GM18499 (cell line): ENCODE measurements at regions not wholly inside any gene's neighbourhood (a gene's known extent, or its start where the extent isn't known, plus 50 kb on each side); places are given as distances from the start of the nearest gene placed in this dataset.

Experiments
- ATAC-seq: cut with Tn5 transposase; IDR thresholded peaks from one replicate; pipeline ENCODE4 v1.9.1; 2021; ENCODE audit warnings: moderate number of reproducible peaks; ENCODE audit not compliant: insufficient read depth, unreplicated experiment

- ATAC-seq, result no peak
Measured at GRCh38 chr10:58932126-58932525, 244.3 kb upstream of the PHYHIPL start.

- no peak for ATAC-seq
Measured at GRCh38 chr10:58932577-58933314, 243.7 kb upstream of the PHYHIPL start.

DNA sequence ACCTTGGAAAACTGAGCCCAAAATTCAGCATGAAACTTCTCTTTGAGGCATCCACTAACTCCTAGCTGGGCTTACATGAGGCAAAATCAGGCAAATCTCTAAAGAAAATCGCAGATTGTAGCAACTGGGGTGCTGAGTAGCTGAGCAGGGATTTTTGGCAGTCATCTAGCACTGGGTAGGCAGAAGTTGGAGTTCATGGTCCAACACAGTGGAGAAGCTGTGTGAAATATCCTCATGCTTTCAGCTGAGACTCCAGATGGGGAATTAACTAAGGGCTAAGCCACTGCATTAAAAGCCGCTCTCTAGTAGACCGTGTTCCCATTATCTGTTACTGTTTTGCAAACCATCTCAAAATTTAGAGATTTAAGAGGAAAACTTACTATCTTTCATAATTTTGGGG, 240.1 kb upstream of the PHYHIPL start:
- ATAC-seq, result no peak

- ATAC-seq, result no peak
Measured at GRCh38 chr10:58937423-58937822, 239.0 kb upstream of the PHYHIPL start.

DNA sequence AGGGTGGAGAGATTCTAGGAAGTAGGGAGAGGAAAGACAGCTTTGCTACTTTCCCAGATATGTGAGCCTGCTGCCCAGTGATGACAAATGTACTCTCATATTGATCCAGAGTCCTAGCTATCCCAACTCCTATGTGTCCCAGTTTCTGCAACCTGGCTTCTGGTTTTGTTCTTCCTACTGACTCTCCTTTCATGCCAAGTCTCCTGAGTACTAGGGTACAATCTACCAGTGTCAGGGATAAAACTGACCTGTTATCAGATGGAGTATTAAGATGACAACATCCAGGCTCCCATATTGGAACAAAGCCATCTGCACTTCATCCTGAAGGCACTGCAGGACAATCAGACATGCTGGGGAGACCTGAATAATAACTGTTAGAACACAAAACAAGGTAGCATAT, 233.7 kb upstream of the PHYHIPL start:
- no peak for ATAC-seq

- ATAC-seq, result no peak
Measured at GRCh38 chr10:58943256-58943890, 233.1 kb upstream of the PHYHIPL start.

DNA sequence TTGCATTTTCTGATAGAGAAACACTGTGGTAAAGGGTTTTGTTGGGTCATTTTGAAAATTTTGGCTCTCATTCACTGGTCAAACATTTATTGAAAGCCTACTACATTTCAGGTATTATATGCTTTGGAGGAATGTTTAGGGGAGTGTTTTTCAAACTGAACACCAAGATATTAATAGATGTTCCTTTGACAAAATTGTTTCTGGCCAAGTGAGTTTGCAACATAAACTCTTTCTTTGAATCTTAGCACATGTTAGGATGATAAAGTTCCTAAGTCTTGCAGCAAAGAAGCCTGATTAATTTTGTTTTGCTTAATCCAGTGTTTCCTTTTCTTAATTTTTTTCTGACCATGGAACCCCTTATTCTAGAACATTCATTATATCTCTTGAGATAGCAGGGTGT, 232.5 kb upstream of the PHYHIPL start:
- ATAC-seq, result no peak

- ATAC-seq, result no peak
Measured at GRCh38 chr10:58948303-58948702, 228.1 kb upstream of the PHYHIPL start.

DNA sequence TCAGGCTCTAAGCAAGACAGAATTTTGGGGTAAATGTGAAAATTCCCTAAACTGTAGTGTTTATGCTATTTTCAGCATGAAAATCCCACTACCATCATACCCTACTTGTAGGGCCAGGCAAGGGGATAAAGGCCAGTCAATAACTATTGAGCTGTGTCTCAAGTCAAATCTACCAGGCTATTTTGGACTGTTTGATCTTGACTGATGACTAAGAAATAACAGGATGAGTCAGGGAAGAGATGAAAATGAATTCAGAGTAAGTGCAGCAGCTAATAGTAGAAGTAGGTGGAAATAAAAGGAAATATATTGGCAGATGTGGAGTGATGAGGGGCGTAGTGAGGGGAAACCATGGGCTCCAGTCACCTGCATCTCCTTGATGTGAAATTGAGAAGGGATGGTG, 225.8 kb upstream of the PHYHIPL start:
- ATAC-seq, result no peak

DNA sequence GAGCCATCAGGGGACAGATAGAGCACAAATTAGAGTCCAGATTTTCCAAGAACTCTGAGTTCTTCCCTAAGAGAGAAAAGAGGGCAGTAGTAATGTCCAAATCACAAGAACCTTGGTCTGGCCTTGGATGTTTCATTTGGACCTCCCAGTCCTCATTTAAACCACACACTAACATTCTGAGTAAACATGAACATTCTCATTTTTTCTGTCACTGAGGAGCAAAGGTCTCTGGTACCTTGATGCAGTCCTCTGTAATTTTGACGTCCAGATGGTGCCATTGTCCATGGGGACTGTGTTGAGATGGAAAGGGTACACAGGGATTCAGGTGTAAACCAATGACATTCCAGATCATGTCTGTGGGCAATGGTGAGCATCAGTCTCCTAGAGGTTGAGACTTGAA, 225.4 kb upstream of the PHYHIPL start:
- no peak for ATAC-seq

DNA sequence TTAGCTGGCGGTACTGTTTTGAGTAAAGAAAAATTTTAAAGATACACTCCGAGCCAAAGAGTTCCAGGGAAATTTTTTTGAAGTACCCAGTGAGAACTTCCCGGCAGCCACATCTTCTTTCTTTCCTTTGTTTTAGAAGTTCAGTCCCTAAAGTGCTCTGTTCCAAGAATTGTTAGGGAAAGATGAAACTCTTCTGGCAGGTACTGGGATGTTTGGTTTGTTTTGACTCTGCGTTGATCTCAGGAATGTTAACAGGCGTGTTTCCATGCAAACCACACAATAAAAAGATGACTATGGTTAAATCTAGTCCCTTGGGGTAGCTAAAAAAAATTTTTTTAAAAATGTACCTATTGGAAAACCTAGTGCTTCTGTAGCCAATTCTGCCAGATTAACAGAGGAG, 224.7 kb upstream of the PHYHIPL start:
- ATAC-seq, result no peak

- ATAC-seq, result no peak
Measured at GRCh38 chr10:58952162-58952601, 224.3 kb upstream of the PHYHIPL start.

DNA sequence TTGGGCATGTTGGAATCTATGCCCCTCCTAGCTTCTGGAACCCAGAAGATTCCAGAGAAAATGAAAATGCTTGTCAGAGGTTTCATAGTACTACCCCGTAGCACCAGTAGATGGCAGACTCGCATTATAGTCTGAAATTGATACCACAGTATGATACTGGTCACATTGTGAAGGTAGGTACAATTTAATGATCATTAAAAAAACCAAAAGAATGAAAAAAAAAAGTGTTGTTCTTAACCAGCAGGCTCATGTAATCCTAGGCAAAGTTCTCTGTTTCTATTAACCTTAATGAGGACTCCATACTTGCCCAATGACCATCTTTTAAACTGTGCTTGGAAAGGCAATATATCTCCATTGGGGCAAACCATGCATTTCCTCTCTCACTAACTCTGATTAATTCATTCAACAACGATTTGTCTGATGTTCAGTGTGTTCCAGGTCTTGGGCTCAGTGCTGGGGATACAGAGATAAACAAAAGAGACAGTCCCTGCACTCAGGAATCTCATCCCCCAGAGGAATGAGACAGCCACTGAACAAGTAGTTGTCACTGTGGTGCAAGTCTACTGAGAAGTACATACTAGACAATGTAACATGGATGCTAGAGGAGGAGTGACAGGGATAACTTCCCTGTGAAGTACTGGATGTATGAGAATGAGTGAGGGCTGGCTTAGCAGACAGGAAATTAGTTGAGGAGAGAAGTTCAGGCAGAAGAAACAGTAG, 223.5 kb upstream of the PHYHIPL start:
- no peak for ATAC-seq

DNA sequence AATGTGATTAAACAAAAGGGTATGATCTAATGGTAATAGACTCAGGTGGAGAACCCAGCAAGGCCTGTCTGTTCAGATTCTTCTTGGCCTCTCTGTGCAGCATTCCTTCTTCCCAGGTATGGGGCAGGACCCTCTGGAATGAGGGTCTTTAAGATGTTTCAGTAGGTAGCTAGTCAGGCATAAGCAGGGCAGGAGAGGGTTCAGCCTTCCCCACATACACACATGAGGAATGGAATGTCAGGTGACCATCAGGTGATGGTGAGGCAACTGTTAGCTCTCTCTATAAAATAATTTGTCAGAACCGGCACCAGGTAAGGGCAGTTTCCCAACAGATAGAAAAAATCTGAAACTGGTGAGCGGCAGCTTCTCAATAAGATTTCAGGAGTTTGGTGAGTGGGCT, 222.3 kb upstream of the PHYHIPL start:
- ATAC-seq, result no peak

GRCh38 chr10:58955615-58956014, 220.8 kb upstream of the PHYHIPL start:
- ATAC-seq, result no peak

DNA sequence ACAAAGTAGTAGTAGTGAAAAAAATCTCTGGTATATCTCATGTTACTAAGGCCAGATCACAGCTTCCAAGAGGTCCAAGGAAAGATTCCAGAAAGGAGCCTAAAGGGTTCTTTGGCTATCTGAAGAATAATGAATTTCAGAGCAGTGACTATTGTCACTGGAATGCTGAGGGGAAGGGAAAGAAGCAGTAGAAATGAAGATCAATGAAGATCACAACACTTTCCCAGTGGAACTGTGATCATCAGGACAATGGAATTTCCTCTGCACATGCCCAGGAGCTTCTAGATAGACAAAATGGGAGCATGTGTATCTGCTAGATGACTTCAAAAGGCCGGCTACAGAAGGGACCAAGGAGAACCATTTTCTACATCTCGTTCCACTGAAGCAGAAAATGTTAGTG, 219.5 kb upstream of the PHYHIPL start:
- no peak for ATAC-seq

GRCh38 chr10:58957517-58957916, 218.9 kb upstream of the PHYHIPL start:
- ATAC-seq, result no peak

GRCh38 chr10:58963101-58963534, 213.3 kb upstream of the PHYHIPL start:
- no peak for ATAC-seq

DNA sequence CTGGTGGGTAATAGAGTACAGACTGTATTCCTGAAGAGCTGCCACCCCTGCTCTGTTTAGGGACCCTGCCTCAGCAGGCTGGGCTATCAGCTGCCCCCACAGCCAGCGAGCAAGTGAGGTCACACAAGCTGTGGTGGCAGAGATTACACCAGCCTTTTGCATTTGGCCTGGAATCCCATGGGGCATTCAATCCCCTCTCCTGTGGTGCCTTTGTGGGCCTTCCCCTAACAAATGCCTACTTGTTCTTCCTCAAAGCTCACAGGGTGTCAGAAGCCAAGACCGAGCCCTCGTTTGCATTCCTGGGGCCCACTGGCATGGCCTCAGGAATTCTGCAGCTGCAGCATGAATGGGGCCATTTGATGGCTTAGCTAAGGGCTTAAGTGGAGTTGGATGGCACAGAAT, 212.7 kb upstream of the PHYHIPL start:
- no peak for ATAC-seq

- ATAC-seq, result no peak
Measured at GRCh38 chr10:58965855-58966254, 210.6 kb upstream of the PHYHIPL start.
